ENCODE measurements at regions not wholly inside any gene's neighbourhood (a gene's known extent, or its start where the extent isn't known, plus 50 kb on each side); places are given as distances from the start of the nearest gene placed in this dataset.

DNA sequence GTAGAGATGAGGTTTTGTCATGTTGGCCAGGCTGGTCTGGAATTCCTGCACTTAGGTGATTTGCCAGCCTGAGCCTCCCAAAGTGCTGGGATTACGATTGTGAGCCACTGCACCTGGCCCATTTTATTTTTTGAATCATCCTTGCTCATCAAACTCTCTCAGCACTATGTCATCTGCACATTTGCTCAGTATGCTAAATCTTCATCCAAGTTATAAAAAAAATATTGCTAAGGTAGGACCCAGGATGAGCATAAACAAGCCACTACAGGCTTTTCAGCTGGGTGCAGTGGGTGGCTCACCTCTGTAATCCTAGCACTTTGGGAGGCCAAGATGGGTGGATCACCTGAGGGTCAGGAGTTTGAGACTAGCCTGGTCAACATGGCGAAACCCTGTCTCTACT lies 510.1 kb upstream of the LARGE1 start:
- H3K9me3 ChIP-seq (ENCODE audit: severe bottlenecking), result no peaks in the 10 kb centered on the region
- H3K4me3 ChIP-seq (ENCODE audit: low read depth, low read length), result no peak overlapping the region
- H3K27me3 ChIP-seq (ENCODE audit: insufficient read depth, low read depth, severe bottlenecking), result no peaks in the 10 kb centered on the region
- no peak overlapping the region for H3K27ac ChIP-seq
- no peak for TF ChIP-seq CTCF (IDR thresholded peaks at IDR 0.05; ENCODE audit: low read depth, low read length)
- H3K36me3 ChIP-seq, result no peaks in the 10 kb centered on the region
- no peak for DNase-seq

- no peak for TF ChIP-seq CTCF (IDR thresholded peaks at IDR 0.05; ENCODE audit: low read depth, low read length)
Observed at GRCh38 chr22:34434371-34434770, 514.1 kb upstream of the LARGE1 start.

GRCh38 chr22:34437140-34437539 lies 516.9 kb upstream of the LARGE1 start:
- no peak for DNase-seq

More at GRCh38 chr22:34434371-34434770, 514.1 kb upstream of the LARGE1 start:
- no peak overlapping the region for H3K4me3 ChIP-seq (ENCODE audit: low read depth, low read length)
- H3K9me3 ChIP-seq (ENCODE audit: severe bottlenecking), result no peaks in the 10 kb centered on the region
- H3K27ac ChIP-seq, result no peak overlapping the region
- H3K27me3 ChIP-seq (ENCODE audit: insufficient read depth, low read depth, severe bottlenecking), result no peaks in the 10 kb centered on the region
- H3K36me3 ChIP-seq, result no peaks in the 10 kb centered on the region
- no peak for DNase-seq

GRCh38 chr22:34454598-34454997 lies 534.3 kb upstream of the LARGE1 start:
- TF ChIP-seq CTCF (IDR thresholded peaks at IDR 0.05; ENCODE audit: low read depth, low read length), result no peak
- Histone ChIP-seq H3K36me3 (no peaks in the 10 kb centered on the region), H3K27me3 (ENCODE audit: insufficient read depth, low read depth, severe bottlenecking) (no peaks in the 10 kb centered on the region), H3K9me3 (ENCODE audit: severe bottlenecking) (no peaks in the 10 kb centered on the region), H3K27ac (no peak overlapping the region), H3K4me3 (ENCODE audit: low read depth, low read length) (no peak overlapping the region)
- no peak for DNase-seq

More at GRCh38 chr22:34437140-34437539, 516.9 kb upstream of the LARGE1 start:
- no peak overlapping the region for H3K27ac ChIP-seq
- H3K27me3 ChIP-seq (ENCODE audit: insufficient read depth, low read depth, severe bottlenecking), result peaks cover under 1% of the 10 kb centered on the region
- H3K4me3 ChIP-seq (ENCODE audit: low read depth, low read length), result no peak overlapping the region
- no peak for TF ChIP-seq CTCF (IDR thresholded peaks at IDR 0.05; ENCODE audit: low read depth, low read length)
- no peaks in the 10 kb centered on the region for H3K36me3 ChIP-seq
- no peaks in the 10 kb centered on the region for H3K9me3 ChIP-seq (ENCODE audit: severe bottlenecking)

- H3K36me3 ChIP-seq, result no peaks in the 10 kb centered on the region
- no peak for TF ChIP-seq CTCF (IDR thresholded peaks at IDR 0.05; ENCODE audit: low read depth, low read length)
- no peaks in the 10 kb centered on the region for H3K9me3 ChIP-seq (ENCODE audit: severe bottlenecking)
- no peak overlapping the region for H3K27ac ChIP-seq
- DNase-seq, result no peak
- H3K4me3 ChIP-seq (ENCODE audit: low read depth, low read length), result no peak overlapping the region
- H3K27me3 ChIP-seq (ENCODE audit: insufficient read depth, low read depth, severe bottlenecking), result no peaks in the 10 kb centered on the region
Observed at GRCh38 chr22:34462795-34463194, 542.5 kb upstream of the LARGE1 start.

- H3K4me3 ChIP-seq (ENCODE audit: low read depth, low read length), result no peak overlapping the region
- peaks cover 3% of the 10 kb centered on the region for H3K27me3 ChIP-seq (ENCODE audit: insufficient read depth, low read depth, severe bottlenecking)
- DNase-seq, result no peak
- no peak for TF ChIP-seq CTCF (IDR thresholded peaks at IDR 0.05; ENCODE audit: low read depth, low read length)
- peaks cover 4% of the 10 kb centered on the region for H3K9me3 ChIP-seq (ENCODE audit: severe bottlenecking)
- H3K36me3 ChIP-seq, result no peaks in the 10 kb centered on the region
- H3K27ac ChIP-seq, result no peak overlapping the region
Observed at GRCh38 chr22:34475886-34476285, 555.6 kb upstream of the LARGE1 start.

All from WERI-Rb-1 (cell line).